Tibial nerve (tissue), 4 donors: ENCODE measurements at regions not wholly inside any gene's neighbourhood (a gene's known extent, or its start where the extent isn't known, plus 50 kb on each side); places are given as distances from the start of the nearest gene placed in this dataset.
A peak's percentile ranks its signal among the peaks of the same experiment; 100 is the strongest.

Experiments used
- DNase-seq, 2 donors: peaks; one replicate each; pipeline ENCODE4 v3.0.0-alpha.2; 2019; ENCODE audit warnings: low spot score in 2 of 2
- H3K27ac ChIP-seq, 4 donors: fragments of 200-600 bp; sonication (generic) in 3 of 4; one replicate each; pipeline ENCODE4 v1.5.1; 2017 to 2019; ENCODE audit warnings: mild to moderate bottlenecking in 1 of 4
- H3K27me3 ChIP-seq, 2 donors: fragments of 200-600 bp; sonication (generic) in 1 of 2; one replicate each; pipeline versions ENCODE4 v1.5.1 to v1.6.0; 2017 to 2019
- H3K36me3 ChIP-seq, 3 donors: fragments of 200-600 bp; sonication (generic); one replicate each; pipeline ENCODE4 v1.5.1; 2018 to 2019
- H3K4me1 ChIP-seq, 4 donors: fragments of 200-600 bp; sonication (generic) in 3 of 4; one replicate each; pipeline ENCODE4 v1.5.1; 2017 to 2019
- H3K4me3 ChIP-seq, 4 donors: fragments of 200-600 bp; sonication (generic) in 3 of 4; one replicate each; pipeline ENCODE4 v1.5.1; 2017 to 2019; ENCODE audit warnings: mild to moderate bottlenecking in 1 of 4, moderate library complexity in 1 of 4
- H3K9me3 ChIP-seq, 4 donors: fragments of 200-600 bp; sonication (generic) in 3 of 4; one replicate each; pipeline ENCODE4 v1.5.1; 2017 to 2019
- CTCF ChIP-seq, 5 experiments: fragments of 200-600 bp in 3 of 5; fragments of 450-650 bp in 2 of 5; sonication (generic) in 3 of 5; IDR thresholded peaks; one replicate each; pipeline ENCODE4 v1.5.1; 2016 to 2019; ENCODE audit warnings: antibody characterized with exemption in 5 of 5, mild to moderate bottlenecking in 3 of 5, moderate library complexity in 2 of 5
- EP300 ChIP-seq, 2 donors: sonication (generic); formaldehyde crosslinking; IDR thresholded peaks; one replicate each; pipeline ENCODE4 v1.6.1; 2017; ENCODE audit warnings: antibody characterized with exemption in 2 of 2, mild to moderate bottlenecking in 1 of 2
- POLR2A ChIP-seq, 2 donors: fragments of 450-650 bp; IDR thresholded peaks; one replicate each; pipeline ENCODE4 v1.6.1; 2017; ENCODE audit warnings: antibody characterized with exemption in 2 of 2, mild to moderate bottlenecking in 2 of 2, moderate library complexity in 2 of 2
- WGBS, 2 donors: methylation state at CpG; one replicate each; pipeline ENCODE4 v1.1.5; 2018; 5-methylcytosine and 5-hydroxymethylcytosine counted together

GRCh38 chr4:1479454-1479853, 73.2 kb upstream of the NKX1-1 start:
- H3K4me1 ChIP-seq = no peaks in the 10 kb centered on the region
- no peak overlapping the region for H3K4me3 ChIP-seq
- no peak for TF ChIP-seq POLR2A (IDR thresholded peaks at IDR 0.05)
- TF ChIP-seq EP300 (IDR thresholded peaks at IDR 0.05) = no peak
- no peak for TF ChIP-seq CTCF (IDR thresholded peaks at IDR 0.05)
- H3K27ac ChIP-seq = no peak overlapping the region
- DNase-seq = peak in 1 of 2 donors; percentile 6
- H3K36me3 ChIP-seq = no peaks in the 10 kb centered on the region
- H3K9me3 ChIP-seq = peaks cover 0 to 56% (median 0%) of the 10 kb centered on the region in 4 donors
- no peaks in the 10 kb centered on the region for H3K27me3 ChIP-seq
- WGBS, 2 donors = 91 to 93% methylated on average over 8 to 9 of the region's 10 CpGs

DNA sequence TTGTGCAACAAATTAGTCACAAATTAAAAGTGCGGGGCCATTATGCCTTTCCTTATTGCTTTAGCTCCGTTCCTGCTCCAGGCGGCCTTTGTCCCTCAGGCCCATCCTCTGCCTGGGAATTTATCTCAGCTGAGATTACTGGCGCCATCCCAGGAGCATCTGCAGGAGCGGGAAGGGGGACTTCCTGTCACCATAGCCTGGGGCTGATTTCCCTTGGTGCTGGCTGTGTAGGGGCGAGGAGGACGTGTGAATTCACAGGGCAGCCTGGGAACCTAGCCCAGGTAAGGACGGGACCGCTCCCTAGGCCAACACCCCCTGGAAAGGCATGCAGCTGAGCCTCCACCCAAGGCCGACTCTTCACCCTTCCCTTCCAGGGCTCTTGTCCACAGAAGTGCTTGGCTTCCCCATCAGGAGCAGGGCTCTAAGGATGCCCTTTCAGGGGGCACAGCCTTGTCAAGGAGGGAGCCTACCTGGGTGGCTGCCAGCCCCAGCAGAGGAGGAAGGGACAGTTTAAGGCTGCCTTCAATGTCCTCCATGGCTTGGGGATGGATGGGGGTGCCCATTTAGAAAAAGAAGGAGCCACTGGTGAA, 72.6 kb upstream of the NKX1-1 start:
- no peaks in the 10 kb centered on the region for H3K4me1 ChIP-seq
- no peaks in the 10 kb centered on the region for H3K27me3 ChIP-seq
- no peak overlapping the region for H3K4me3 ChIP-seq
- 29 to 54% methylated on average over 7 to 8 of the region's 10 CpGs for WGBS, 2 donors
- DNase-seq = peak in 1 of 2 donors; percentile 8
- H3K27ac ChIP-seq = no peak overlapping the region
- peaks cover 0 to 50% (median 0%) of the 10 kb centered on the region in 4 donors for H3K9me3 ChIP-seq
- no peaks in the 10 kb centered on the region for H3K36me3 ChIP-seq
- TF ChIP-seq CTCF (IDR thresholded peaks at IDR 0.05) = no peak
- no peak for TF ChIP-seq EP300 (IDR thresholded peaks at IDR 0.05)
- TF ChIP-seq POLR2A (IDR thresholded peaks at IDR 0.05) = no peak

- H3K4me1 ChIP-seq = peaks cover 0 to 3% (median 0%) of the 10 kb centered on the region in 4 donors
- peaks cover 0 to 12% of the 10 kb centered on the region in 2 donors for H3K27me3 ChIP-seq
- H3K4me3 ChIP-seq = no peak overlapping the region
- no peak overlapping the region for H3K27ac ChIP-seq
- 80 to 92% methylated on average over 11 to 14 of the region's 18 CpGs for WGBS, 2 donors
- TF ChIP-seq CTCF (IDR thresholded peaks at IDR 0.05) (no peak), EP300 (IDR thresholded peaks at IDR 0.05) (no peak), POLR2A (IDR thresholded peaks at IDR 0.05) (no peak)
- DNase-seq = no peak
- H3K9me3 ChIP-seq = peaks cover 0 to 41% (median 0%) of the 10 kb centered on the region in 4 donors
- H3K36me3 ChIP-seq = no peaks in the 10 kb centered on the region
Observed at GRCh38 chr4:1477045-1477840, 71.0 kb upstream of the NKX1-1 start.

DNA sequence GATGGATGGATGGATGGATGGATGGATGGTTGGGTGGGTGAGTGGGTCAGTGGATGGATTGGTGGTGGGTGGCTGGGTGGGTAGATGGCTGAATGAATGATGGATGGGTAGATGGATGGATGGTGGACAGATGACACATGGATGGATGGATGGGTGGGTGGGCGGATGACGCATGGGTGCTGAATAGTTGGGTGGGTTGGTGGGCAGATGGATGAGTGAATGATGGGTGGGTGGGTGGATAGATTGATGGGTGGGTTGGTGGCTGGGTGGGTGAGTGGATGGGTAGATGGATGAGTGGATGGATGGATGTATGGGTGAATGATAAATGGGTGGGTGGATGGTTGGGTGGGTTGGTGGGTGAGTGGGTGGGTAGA, 69.9 kb upstream of the NKX1-1 start:
- Histone ChIP-seq H3K27me3 (peaks cover 0 to 23% of the 10 kb centered on the region in 2 donors), H3K36me3 (no peaks in the 10 kb centered on the region)

More for the DNA sequence above, 69.9 kb upstream of the NKX1-1 start:
- H3K9me3 ChIP-seq = peaks cover 0 to 30% (median 0%) of the 10 kb centered on the region in 4 donors
- H3K27ac ChIP-seq = no peak overlapping the region
- WGBS, 2 donors = 95 to 96% methylated on average over 2 of the region's 2 CpGs
- no peak for DNase-seq
- H3K4me3 ChIP-seq = no peak overlapping the region
- TF ChIP-seq EP300 (IDR thresholded peaks at IDR 0.05) = no peak
- TF ChIP-seq POLR2A (IDR thresholded peaks at IDR 0.05) = no peak
- no peak for TF ChIP-seq CTCF (IDR thresholded peaks at IDR 0.05)
- peaks cover 0 to 11% (median 0%) of the 10 kb centered on the region in 4 donors for H3K4me1 ChIP-seq
